Omental fat pad (tissue), 1 donor: ENCODE measurements at regions not wholly inside any gene's neighbourhood (a gene's known extent, or its start where the extent isn't known, plus 50 kb on each side); places are given as distances from the start of the nearest gene placed in this dataset.
"Not testable (repeated sequence)": the region's sequence is repeated elsewhere in the genome, so short reads cannot be mapped to it uniquely, and the experiment has no call there.

Source experiments
- ATAC-seq: fragments of 150-250 bp; one replicate; pipeline ENCODE4 v1.9.1; 2016; ENCODE audit warnings: mild to moderate bottlenecking, moderate library complexity; ENCODE audit not compliant: low FRiP score
- DNase-seq: peaks from one replicate; pipeline ENCODE4 v3.0.0-alpha.2; 2019; ENCODE audit warnings: low spot score

GRCh38 chr2:109976319-109976718 lies 77.8 kb downstream of the LIMS3 start:
- DNase-seq, ATAC-seq: not testable (repeated sequence)

- not testable (repeated sequence) for ATAC-seq, DNase-seq
Observed at GRCh38 chr2:109980754-109981153, 82.3 kb downstream of the LIMS3 start.

- DNase-seq, result not testable (repeated sequence)
- ATAC-seq, result peak; percentile 90
Observed at GRCh38 chr2:109986389-109987088, 88.1 kb downstream of the LIMS3 start.

GRCh38 chr2:109987089-109987420 lies 88.6 kb downstream of the LIMS3 start:
- DNase-seq, result not testable (repeated sequence)
- ATAC-seq, result peak; percentile 33

- ATAC-seq, result peak; percentile 87
- DNase-seq, result not testable (repeated sequence)
Observed at GRCh38 chr2:109987458-109988345, 89.2 kb downstream of the LIMS3 start.

GRCh38 chr2:109999395-109999794 lies 100.9 kb downstream of the LIMS3 start:
- ATAC-seq, DNase-seq: not testable (repeated sequence)

- DNase-seq, ATAC-seq: not testable (repeated sequence)
Observed at GRCh38 chr2:110002502-110002901, 104.0 kb downstream of the LIMS3 start.

GRCh38 chr2:110013388-110013787 lies 102.2 kb downstream of the MALL start:
- ATAC-seq, DNase-seq: not testable (repeated sequence)

- DNase-seq, result not testable (repeated sequence)
- ATAC-seq, result peak; percentile 92
Observed at GRCh38 chr2:110016381-110017092, 99.1 kb downstream of the MALL start.

GRCh38 chr2:110020269-110020668 lies 95.4 kb downstream of the MALL start:
- not testable (repeated sequence) for ATAC-seq, DNase-seq

- not testable (repeated sequence) for DNase-seq
Observed at GRCh38 chr2:110022278-110022677, 93.3 kb downstream of the MALL start.

GRCh38 chr2:110026126-110026785 lies 89.4 kb downstream of the MALL start:
- not testable (repeated sequence) for DNase-seq, ATAC-seq

More at GRCh38 chr2:110022278-110022677, 93.3 kb downstream of the MALL start:
- not testable (repeated sequence) for ATAC-seq

- ATAC-seq, DNase-seq: not testable (repeated sequence)
Observed at GRCh38 chr2:110028411-110028810, 87.2 kb downstream of the MALL start.

- not testable (repeated sequence) for ATAC-seq, DNase-seq
Observed at GRCh38 chr2:110030894-110031293, 84.7 kb downstream of the MALL start.

- not testable (repeated sequence) for DNase-seq, ATAC-seq
Observed at GRCh38 chr2:110031722-110032327, 83.8 kb downstream of the MALL start.
